ENCODE measurements at regions not wholly inside any gene's neighbourhood (a gene's known extent, or its start where the extent isn't known, plus 50 kb on each side); places are given as distances from the start of the nearest gene placed in this dataset.

GRCh38 chr6:137792160-137793033, 74.7 kb upstream of the TNFAIP3 start:
- H3K27me3 ChIP-seq = no peaks in the 10 kb centered on the region
- no peak for DNase-seq
- H3K4me1 ChIP-seq = peaks cover 0 to 6% (median 0%) of the 10 kb centered on the region in 4 donors
- no peaks in the 10 kb centered on the region for H3K36me3 ChIP-seq
- no peaks in the 10 kb centered on the region for H3K9me3 ChIP-seq
- no peak for TF ChIP-seq EP300 (IDR thresholded peaks at IDR 0.05)
- TF ChIP-seq, protein P1, sequence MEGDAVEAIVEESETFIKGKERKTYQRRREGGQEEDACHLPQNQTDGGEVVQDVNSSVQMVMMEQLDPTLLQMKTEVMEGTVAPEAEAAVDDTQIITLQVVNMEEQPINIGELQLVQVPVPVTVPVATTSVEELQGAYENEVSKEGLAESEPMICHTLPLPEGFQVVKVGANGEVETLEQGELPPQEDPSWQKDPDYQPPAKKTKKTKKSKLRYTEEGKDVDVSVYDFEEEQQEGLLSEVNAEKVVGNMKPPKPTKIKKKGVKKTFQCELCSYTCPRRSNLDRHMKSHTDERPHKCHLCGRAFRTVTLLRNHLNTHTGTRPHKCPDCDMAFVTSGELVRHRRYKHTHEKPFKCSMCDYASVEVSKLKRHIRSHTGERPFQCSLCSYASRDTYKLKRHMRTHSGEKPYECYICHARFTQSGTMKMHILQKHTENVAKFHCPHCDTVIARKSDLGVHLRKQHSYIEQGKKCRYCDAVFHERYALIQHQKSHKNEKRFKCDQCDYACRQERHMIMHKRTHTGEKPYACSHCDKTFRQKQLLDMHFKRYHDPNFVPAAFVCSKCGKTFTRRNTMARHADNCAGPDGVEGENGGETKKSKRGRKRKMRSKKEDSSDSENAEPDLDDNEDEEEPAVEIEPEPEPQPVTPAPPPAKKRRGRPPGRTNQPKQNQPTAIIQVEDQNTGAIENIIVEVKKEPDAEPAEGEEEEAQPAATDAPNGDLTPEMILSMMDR (IDR thresholded peaks at IDR 0.05) = no peak
- no peak for TF ChIP-seq POLR2AphosphoS5 (IDR thresholded peaks at IDR 0.05)
- TF ChIP-seq POLR2A (IDR thresholded peaks at IDR 0.05) = no peak
- WGBS, 2 donors = 75 to 86% methylated on average over 6 of the region's 6 CpGs
- no peak overlapping the region for H3K4me3 ChIP-seq
- intact Hi-C loops (cut with DNase I) = no loop called here
- H3K27ac ChIP-seq = no peak overlapping the region

DNA sequence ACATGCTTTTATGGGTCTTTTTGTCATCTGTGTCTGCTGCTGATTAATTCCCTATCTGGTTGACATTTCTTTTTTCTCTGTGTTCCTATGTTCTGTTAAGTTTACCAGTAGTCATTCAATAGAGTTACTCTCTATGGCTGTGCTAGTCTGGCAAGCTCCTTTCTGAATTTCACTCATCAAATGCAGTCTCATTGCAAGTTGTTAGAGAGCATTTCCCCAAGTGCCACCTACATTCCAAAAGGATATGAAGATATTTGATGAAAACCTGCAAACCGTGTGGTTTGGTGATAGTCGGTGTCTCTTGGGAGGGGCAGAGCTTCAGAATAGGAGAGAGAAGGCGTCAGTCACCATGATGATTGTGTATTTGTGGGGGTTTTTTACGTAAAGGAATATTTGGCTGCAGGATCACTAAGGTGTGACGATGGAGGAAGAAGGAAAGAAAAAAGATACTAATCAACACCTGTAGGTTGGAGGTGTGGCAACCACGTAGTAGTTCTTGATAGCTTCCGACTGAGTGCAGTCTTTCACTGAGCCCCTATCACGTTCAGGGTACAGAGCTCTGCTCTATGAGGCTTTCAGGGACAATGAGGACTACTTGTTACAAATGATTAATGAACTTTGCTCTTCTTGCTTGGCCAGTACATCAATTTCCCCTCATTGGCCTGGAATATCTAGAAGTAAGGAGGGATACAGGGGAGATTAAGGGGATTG, 73.1 kb upstream of the TNFAIP3 start:
- TF ChIP-seq, protein P1 (IDR thresholded peaks at IDR 0.05) = no peak
- no peak for DNase-seq
- H3K27ac ChIP-seq = no peak overlapping the region
- H3K4me1 ChIP-seq = peaks cover 0 to 6% (median 0%) of the 10 kb centered on the region in 4 donors
- WGBS, 2 donors = 76% methylated on average over 8 of the region's 8 CpGs
- no peaks in the 10 kb centered on the region for H3K9me3 ChIP-seq
- intact Hi-C loops (cut with DNase I) = no loop called here
- no peaks in the 10 kb centered on the region for H3K36me3 ChIP-seq
- no peaks in the 10 kb centered on the region for H3K27me3 ChIP-seq
- no peak overlapping the region for H3K4me3 ChIP-seq

DNA sequence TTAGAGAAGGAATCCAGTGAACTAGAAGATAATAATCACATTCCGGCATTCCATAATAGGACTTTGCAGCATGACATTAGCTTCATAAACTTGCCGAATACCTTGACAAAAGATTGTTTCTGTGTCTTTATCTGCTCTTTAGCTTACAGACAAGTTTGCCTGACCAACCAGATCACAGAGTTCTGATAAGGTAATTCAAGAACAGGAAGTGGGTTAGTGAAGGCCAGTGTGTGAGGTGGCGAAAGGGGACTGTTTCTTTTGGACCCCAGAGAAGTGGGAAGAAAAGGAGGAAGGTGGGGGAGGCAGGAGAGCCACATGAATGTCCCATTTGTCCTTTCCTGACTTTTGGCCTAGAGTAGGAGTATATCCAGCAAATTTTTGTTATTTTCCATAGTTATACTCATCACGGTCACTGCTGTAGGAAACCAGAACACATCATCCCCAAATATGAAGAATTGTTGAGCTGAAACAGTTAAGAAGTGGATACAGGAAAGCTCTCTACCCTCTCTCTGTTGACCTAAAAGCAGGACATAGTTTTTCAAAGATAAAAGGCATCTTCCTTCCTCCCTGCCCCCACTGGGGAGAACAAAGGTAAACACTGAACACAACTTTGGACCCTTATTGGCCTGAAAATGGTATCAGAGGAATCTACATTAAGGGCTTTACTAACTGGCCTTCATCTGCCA, 72.4 kb upstream of the TNFAIP3 start:
- Histone ChIP-seq H3K36me3 (no peaks in the 10 kb centered on the region), H3K4me1 (peaks cover 0 to 6% (median 0%) of the 10 kb centered on the region in 4 donors), H3K27ac (no peak overlapping the region), H3K9me3 (no peaks in the 10 kb centered on the region), H3K4me3 (no peak overlapping the region), H3K27me3 (no peaks in the 10 kb centered on the region)
- WGBS, 2 donors = 88 to 93% methylated on average over 4 of the region's 4 CpGs
- intact Hi-C loops (cut with DNase I) = no loop called here
- DNase-seq = no peak
- TF ChIP-seq, protein P1 (IDR thresholded peaks at IDR 0.05) = no peak
- TF ChIP-seq EP300 (IDR thresholded peaks at IDR 0.05) = no peak
- TF ChIP-seq POLR2AphosphoS5 (IDR thresholded peaks at IDR 0.05) = no peak
- TF ChIP-seq POLR2A (IDR thresholded peaks at IDR 0.05) = no peak

- intact Hi-C loops (cut with DNase I) = no loop called here
- Histone ChIP-seq H3K9me3 (no peaks in the 10 kb centered on the region), H3K36me3 (no peaks in the 10 kb centered on the region), H3K27ac (no peak overlapping the region), H3K27me3 (no peaks in the 10 kb centered on the region), H3K4me1 (peaks cover 0 to 10% (median 0%) of the 10 kb centered on the region in 4 donors), H3K4me3 (no peak overlapping the region)
- WGBS, 2 donors = 79 to 93% methylated on average over 3 of the region's 3 CpGs
- DNase-seq = no peak
- TF ChIP-seq, protein P1 (IDR thresholded peaks at IDR 0.05) = no peak
- no peak for TF ChIP-seq POLR2A (IDR thresholded peaks at IDR 0.05)
- no peak for TF ChIP-seq EP300 (IDR thresholded peaks at IDR 0.05)
- no peak for TF ChIP-seq POLR2AphosphoS5 (IDR thresholded peaks at IDR 0.05)
These were observed 71.6 kb upstream of the TNFAIP3 start for GRCh38 chr6:137795501-137795900.
